ENCODE measurements at regions not wholly inside any gene's neighbourhood (a gene's known extent, or its start where the extent isn't known, plus 50 kb on each side); places are given as distances from the start of the nearest gene placed in this dataset.

DNA sequence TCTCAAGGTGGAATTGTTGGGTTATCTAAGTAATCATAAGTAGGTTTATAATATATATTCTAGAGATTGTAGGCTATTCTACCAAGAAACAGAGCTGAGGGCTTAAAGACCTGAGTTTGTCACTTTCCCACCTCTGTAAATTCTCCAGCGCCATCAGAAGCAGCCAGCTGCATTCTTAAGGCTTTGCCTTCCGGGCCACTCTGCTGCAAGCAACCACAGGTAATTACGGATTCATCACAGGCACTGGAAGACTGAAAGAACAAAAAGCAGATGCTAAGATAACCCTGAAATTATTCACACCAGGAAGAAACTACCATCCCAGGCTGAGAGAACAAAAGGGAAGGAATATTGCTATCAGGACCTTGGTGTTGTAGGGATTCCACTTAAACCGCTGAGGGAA is 137.8 kb upstream of the JCAD start:
- TF ChIP-seq ZNF331 (CRISPR knock-in tag; IDR thresholded peaks at IDR 0.05; ENCODE audit: low read depth) (no peak), EZH2phosphoT487 (IDR thresholded peaks at IDR 0.05; ENCODE audit: unreplicated experiment) (no peak), EZH2 (IDR thresholded peaks at IDR 0.05; ENCODE audit: low read depth, unreplicated experiment) (no peak)
- TF ChIP-seq, protein P1, sequence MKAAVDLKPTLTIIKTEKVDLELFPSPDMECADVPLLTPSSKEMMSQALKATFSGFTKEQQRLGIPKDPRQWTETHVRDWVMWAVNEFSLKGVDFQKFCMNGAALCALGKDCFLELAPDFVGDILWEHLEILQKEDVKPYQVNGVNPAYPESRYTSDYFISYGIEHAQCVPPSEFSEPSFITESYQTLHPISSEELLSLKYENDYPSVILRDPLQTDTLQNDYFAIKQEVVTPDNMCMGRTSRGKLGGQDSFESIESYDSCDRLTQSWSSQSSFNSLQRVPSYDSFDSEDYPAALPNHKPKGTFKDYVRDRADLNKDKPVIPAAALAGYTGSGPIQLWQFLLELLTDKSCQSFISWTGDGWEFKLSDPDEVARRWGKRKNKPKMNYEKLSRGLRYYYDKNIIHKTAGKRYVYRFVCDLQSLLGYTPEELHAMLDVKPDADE (IDR thresholded peaks at IDR 0.05), result no peak
- TF ChIP-seq, protein P2, sequence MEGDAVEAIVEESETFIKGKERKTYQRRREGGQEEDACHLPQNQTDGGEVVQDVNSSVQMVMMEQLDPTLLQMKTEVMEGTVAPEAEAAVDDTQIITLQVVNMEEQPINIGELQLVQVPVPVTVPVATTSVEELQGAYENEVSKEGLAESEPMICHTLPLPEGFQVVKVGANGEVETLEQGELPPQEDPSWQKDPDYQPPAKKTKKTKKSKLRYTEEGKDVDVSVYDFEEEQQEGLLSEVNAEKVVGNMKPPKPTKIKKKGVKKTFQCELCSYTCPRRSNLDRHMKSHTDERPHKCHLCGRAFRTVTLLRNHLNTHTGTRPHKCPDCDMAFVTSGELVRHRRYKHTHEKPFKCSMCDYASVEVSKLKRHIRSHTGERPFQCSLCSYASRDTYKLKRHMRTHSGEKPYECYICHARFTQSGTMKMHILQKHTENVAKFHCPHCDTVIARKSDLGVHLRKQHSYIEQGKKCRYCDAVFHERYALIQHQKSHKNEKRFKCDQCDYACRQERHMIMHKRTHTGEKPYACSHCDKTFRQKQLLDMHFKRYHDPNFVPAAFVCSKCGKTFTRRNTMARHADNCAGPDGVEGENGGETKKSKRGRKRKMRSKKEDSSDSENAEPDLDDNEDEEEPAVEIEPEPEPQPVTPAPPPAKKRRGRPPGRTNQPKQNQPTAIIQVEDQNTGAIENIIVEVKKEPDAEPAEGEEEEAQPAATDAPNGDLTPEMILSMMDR (conservative IDR thresholded peaks at IDR 0.05; ENCODE audit: low read depth in 2 of 2), result no peak

All from GM23338 (cell line).